ENCODE measurements at regions not wholly inside any gene's neighbourhood (a gene's known extent, or its start where the extent isn't known, plus 50 kb on each side); places are given as distances from the start of the nearest gene placed in this dataset.

- TF ChIP-seq CTCF (IDR thresholded peaks at IDR 0.05; ENCODE audit: control insufficient read depth, insufficient read depth, low read depth, low read length, missing control alignments), result no peak
- no peak for DNase-seq (ENCODE audit: low read depth)
- H3K4me3 ChIP-seq (ENCODE audit: control insufficient read depth, low read depth, low read length), result no peak overlapping the region
Observed at GRCh38 chr6:43878823-43879495, 108.9 kb downstream of the VEGFA start.

GRCh38 chr6:43878127-43878634 lies 108.2 kb downstream of the VEGFA start:
- DNase-seq (ENCODE audit: low read depth), result no peak
- TF ChIP-seq CTCF (IDR thresholded peaks at IDR 0.05; ENCODE audit: control insufficient read depth, insufficient read depth, low read depth, low read length, missing control alignments), result no peak
- no peak overlapping the region for H3K4me3 ChIP-seq (ENCODE audit: control insufficient read depth, low read depth, low read length)

GRCh38 chr6:43877463-43878126 lies 107.6 kb downstream of the VEGFA start:
- no peak for DNase-seq (ENCODE audit: low read depth)
- no peak for TF ChIP-seq CTCF (IDR thresholded peaks at IDR 0.05; ENCODE audit: control insufficient read depth, insufficient read depth, low read depth, low read length, missing control alignments)
- H3K4me3 ChIP-seq (ENCODE audit: control insufficient read depth, low read depth, low read length), result no peak overlapping the region

- TF ChIP-seq CTCF (IDR thresholded peaks at IDR 0.05; ENCODE audit: control insufficient read depth, insufficient read depth, low read depth, low read length, missing control alignments), result no peak
- no peak for DNase-seq (ENCODE audit: low read depth)
- no peak overlapping the region for H3K4me3 ChIP-seq (ENCODE audit: control insufficient read depth, low read depth, low read length)
Observed at GRCh38 chr6:43877036-43877435, 107.0 kb downstream of the VEGFA start.

GRCh38 chr6:43876602-43877001 lies 106.6 kb downstream of the VEGFA start:
- no peak overlapping the region for H3K4me3 ChIP-seq (ENCODE audit: control insufficient read depth, low read depth, low read length)
- no peak for DNase-seq (ENCODE audit: low read depth)
- no peak for TF ChIP-seq CTCF (IDR thresholded peaks at IDR 0.05; ENCODE audit: control insufficient read depth, insufficient read depth, low read depth, low read length, missing control alignments)

GRCh38 chr6:43875849-43876572 lies 106.0 kb downstream of the VEGFA start:
- no peak overlapping the region for H3K4me3 ChIP-seq (ENCODE audit: control insufficient read depth, low read depth, low read length)
- no peak for TF ChIP-seq CTCF (IDR thresholded peaks at IDR 0.05; ENCODE audit: control insufficient read depth, insufficient read depth, low read depth, low read length, missing control alignments)
- DNase-seq (ENCODE audit: low read depth), result no peak
